Colonic mucosa (tissue), 4 donors: ENCODE measurements at regions not wholly inside any gene's neighbourhood (a gene's known extent, or its start where the extent isn't known, plus 50 kb on each side); places are given as distances from the start of the nearest gene placed in this dataset.

Source experiments
- DNase-seq: peaks from one replicate; pipeline ENCODE4 v3.0.0-alpha.2; 2020
- H3K27ac ChIP-seq: fragments of 200-600 bp; one replicate; pipeline ENCODE4 v1.8.0; 2021
- H3K27me3 ChIP-seq: fragments of 200-600 bp; one replicate; pipeline ENCODE4 v1.8.0; 2021
- H3K36me3 ChIP-seq: fragments of 200-600 bp; one replicate; pipeline ENCODE4 v1.8.0; 2021
- H3K4me1 ChIP-seq: fragments of 200-600 bp; one replicate; pipeline ENCODE4 v1.8.0; 2021; ENCODE audit warnings: mild to moderate bottlenecking
- H3K4me3 ChIP-seq: fragments of 200-600 bp; one replicate; pipeline ENCODE4 v1.8.0; 2021
- H3K9ac ChIP-seq, 2 donors: one replicate each; pipeline ENCODE4 v1.7.0; 2013; ENCODE audit warnings: control low read depth in 2 of 2, low read depth in 2 of 2, low read length in 2 of 2
- H3K9me3 ChIP-seq: fragments of 200-600 bp; one replicate; pipeline ENCODE4 v1.8.0; 2021
- intact Hi-C: fragments of 100-400 bp; cut with DNase I; formaldehyde crosslinking; loops from one replicate; pipeline ENCODE4 v1.14.1; 2022
- TF ChIP-seq, protein P1 (sequence below): fragments of 200-600 bp; IDR thresholded peaks from one replicate; pipeline ENCODE4 v1.8.0; 2022; ENCODE audit warnings: antibody characterized with exemption, mild to moderate bottlenecking
- donor health status: healthy.
- donor health status: DM: no; HTN: no; CAD: no.
- donor health status: DM: no; HTN: no; CAD: no.

DNA sequence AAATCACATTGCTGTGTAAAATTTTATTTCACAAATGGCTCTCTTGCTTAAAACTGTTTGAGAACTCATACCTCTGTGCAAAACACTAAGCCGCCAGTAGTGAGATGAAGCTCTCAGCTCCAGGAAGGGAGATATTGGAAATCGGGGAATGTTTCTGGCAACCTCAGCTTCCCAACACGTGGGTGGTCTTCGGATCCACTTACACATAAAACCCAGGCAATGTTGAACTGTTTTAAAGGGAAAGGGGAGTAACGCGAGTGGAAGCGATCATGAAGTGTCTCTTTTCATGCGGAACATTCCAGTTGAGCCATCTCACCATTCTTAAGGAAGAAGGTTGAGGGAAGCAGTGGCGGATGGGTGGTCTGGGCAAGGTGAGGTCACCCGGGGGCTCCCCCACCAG lies 136.8 kb downstream of the ASB1 start:
- Histone ChIP-seq H3K27ac (no peak overlapping the region), H3K9ac (no peak overlapping the region), H3K4me1 (no peaks in the 10 kb centered on the region), H3K4me3 (no peak overlapping the region), H3K27me3 (no peaks in the 10 kb centered on the region), H3K9me3 (no peaks in the 10 kb centered on the region), H3K36me3 (no peaks in the 10 kb centered on the region)
- intact Hi-C loops, result no loop called here
- TF ChIP-seq, protein P1, sequence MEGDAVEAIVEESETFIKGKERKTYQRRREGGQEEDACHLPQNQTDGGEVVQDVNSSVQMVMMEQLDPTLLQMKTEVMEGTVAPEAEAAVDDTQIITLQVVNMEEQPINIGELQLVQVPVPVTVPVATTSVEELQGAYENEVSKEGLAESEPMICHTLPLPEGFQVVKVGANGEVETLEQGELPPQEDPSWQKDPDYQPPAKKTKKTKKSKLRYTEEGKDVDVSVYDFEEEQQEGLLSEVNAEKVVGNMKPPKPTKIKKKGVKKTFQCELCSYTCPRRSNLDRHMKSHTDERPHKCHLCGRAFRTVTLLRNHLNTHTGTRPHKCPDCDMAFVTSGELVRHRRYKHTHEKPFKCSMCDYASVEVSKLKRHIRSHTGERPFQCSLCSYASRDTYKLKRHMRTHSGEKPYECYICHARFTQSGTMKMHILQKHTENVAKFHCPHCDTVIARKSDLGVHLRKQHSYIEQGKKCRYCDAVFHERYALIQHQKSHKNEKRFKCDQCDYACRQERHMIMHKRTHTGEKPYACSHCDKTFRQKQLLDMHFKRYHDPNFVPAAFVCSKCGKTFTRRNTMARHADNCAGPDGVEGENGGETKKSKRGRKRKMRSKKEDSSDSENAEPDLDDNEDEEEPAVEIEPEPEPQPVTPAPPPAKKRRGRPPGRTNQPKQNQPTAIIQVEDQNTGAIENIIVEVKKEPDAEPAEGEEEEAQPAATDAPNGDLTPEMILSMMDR, result no peak
- DNase-seq, result no peak

DNA sequence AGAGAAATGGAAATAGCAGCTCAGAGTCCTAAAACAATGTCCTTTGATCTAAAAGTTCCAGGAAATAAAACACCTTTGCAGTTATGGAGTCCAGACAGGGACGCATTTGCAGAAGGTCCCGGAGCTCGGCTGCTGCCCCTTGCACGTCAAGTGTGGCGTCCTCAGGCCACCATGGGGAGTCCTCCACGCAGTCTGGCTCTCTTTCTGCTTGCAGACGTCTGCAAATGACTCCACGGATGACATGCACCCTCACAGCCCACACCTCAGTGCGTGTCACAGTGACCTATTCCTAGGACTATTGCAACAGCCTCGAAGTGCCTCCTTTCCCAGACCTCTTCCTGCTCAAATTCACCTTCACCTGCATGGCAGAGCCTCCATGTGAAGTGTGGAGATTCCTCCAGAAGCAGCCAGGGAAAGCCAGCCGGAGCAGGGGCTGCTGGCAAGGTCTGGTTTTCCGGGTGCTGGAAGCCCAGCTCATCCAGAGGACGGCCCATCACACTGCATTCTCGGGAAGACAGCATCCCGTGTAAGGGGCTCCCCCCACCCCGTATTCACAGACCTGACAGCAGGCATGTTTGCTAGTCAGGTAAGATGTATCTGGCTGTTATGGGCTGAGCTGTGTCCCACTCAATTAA lies 137.7 kb downstream of the ASB1 start:
- Histone ChIP-seq H3K4me1 (no peaks in the 10 kb centered on the region), H3K9me3 (no peaks in the 10 kb centered on the region), H3K4me3 (no peak overlapping the region), H3K9ac (no peak overlapping the region), H3K27ac (no peak overlapping the region), H3K27me3 (no peaks in the 10 kb centered on the region), H3K36me3 (no peaks in the 10 kb centered on the region)
- TF ChIP-seq, protein P1, result no peak
- intact Hi-C loops, result no loop called here
- no peak for DNase-seq

- no peak overlapping the region for H3K27ac ChIP-seq
- H3K9ac ChIP-seq, result no peak overlapping the region
- no peaks in the 10 kb centered on the region for H3K9me3 ChIP-seq
- H3K36me3 ChIP-seq, result no peaks in the 10 kb centered on the region
- no peak for DNase-seq
- no peaks in the 10 kb centered on the region for H3K4me1 ChIP-seq
- TF ChIP-seq, protein P1, result no peak
- intact Hi-C loops, result no loop called here
- H3K4me3 ChIP-seq, result no peak overlapping the region
- H3K27me3 ChIP-seq, result no peaks in the 10 kb centered on the region
These were observed 138.3 kb downstream of the ASB1 start for GRCh38 chr2:238565031-238565430.

DNA sequence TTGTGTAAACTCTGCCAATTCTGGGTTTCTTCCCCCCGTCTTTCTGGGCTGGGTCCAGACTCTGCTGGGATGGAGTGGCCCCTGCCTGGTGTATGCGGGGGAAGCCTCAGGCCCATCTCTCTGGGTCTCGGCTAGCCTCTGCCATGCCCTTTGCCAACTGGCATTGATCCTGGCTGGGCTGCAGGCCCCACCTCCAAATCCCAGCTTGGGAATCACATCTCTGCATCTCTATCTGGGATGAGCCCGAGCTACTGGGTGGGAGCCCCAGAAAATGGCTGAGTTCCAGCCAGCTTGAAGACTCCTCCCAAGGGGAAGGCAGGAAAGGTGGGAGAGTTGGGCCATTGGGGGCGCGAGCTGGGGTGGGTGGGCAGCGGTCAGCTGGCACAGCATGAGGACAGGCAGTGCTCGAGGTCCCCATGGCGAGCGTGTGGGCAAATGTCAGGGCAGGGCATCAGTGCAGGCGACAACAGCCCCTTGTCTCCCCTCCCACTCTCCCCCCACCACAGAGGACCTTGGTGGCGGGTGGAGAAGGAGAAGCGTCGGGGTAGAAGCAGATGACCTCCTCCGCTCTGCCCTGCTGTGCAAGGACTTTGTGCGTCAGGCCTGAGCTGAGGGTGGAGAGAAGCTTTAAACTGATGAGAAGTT lies 139.4 kb downstream of the ASB1 start:
- no peaks in the 10 kb centered on the region for H3K4me1 ChIP-seq
- intact Hi-C loops, result no loop called here
- H3K9me3 ChIP-seq, result no peaks in the 10 kb centered on the region
- no peak overlapping the region for H3K4me3 ChIP-seq
- no peaks in the 10 kb centered on the region for H3K27me3 ChIP-seq
- no peak overlapping the region for H3K9ac ChIP-seq
- H3K36me3 ChIP-seq, result no peaks in the 10 kb centered on the region
- H3K27ac ChIP-seq, result no peak overlapping the region
- no peak for DNase-seq
- TF ChIP-seq, protein P1, result no peak

- no peak overlapping the region for H3K4me3 ChIP-seq
- H3K9ac ChIP-seq, result no peak overlapping the region
- intact Hi-C loops, result no loop called here
- H3K27me3 ChIP-seq, result no peaks in the 10 kb centered on the region
- H3K9me3 ChIP-seq, result no peaks in the 10 kb centered on the region
- peak; percentile 71 for DNase-seq
- TF ChIP-seq, protein P1, result no peak
- no peaks in the 10 kb centered on the region for H3K4me1 ChIP-seq
- no peaks in the 10 kb centered on the region for H3K36me3 ChIP-seq
- H3K27ac ChIP-seq, result no peak overlapping the region
These were observed 140.5 kb downstream of the ASB1 start for GRCh38 chr2:238567067-238567855.
